ENCODE measurements at regions not wholly inside any gene's neighbourhood (a gene's known extent, or its start where the extent isn't known, plus 50 kb on each side); places are given as distances from the start of the nearest gene placed in this dataset.
A peak's percentile ranks its signal among the peaks of the same experiment; 100 is the strongest.

DNA sequence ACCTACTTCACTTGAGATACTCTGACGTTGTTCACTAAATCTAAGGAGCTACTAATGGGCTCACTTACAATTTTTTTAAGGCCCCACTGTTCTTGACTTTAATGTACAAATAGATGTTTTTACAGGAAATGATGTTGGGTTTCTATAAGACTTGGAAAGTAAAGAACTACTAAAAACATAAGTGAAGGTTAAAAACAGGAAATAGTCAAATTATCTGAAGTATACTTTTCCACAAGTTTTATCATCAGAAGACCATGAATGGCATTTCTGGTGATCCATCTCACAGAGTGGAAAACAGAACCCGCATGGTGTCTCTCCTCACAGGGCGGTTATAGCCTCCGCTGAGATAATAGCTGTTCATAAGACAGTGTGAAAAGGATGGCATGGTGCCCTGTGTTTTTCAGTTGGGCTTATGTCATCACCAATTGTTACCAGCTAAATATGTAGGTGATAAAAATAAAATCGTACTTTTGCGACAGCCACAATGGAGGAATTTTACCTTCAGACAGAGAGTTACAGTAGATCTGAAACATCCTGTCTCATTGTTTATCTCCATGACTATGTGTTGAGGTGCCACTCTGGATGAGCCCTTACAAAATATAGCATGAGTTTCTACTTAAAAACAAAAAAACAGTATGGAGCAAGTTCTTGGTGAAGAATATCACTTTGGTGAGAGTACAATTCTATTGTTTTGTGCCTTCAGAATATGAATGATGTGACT is 462.4 kb downstream of the RAP2B start:
- peak; percentile 65 for DNase-seq (ENCODE audit: low read depth, low spot score)
- no peak for TF ChIP-seq FOS (IDR thresholded peaks at IDR 0.05; ENCODE audit: borderline replicate concordance, insufficient read depth, low read length)
- no peak for TF ChIP-seq POLR2AphosphoS5 (IDR thresholded peaks at IDR 0.05; ENCODE audit: insufficient read depth, low read depth, low read length)
- no peak for TF ChIP-seq GATA2 (IDR thresholded peaks at IDR 0.05; ENCODE audit: insufficient read depth, insufficient read length, low read depth, low read length)
- TF ChIP-seq EZH2 (IDR thresholded peaks at IDR 0.05; ENCODE audit: borderline replicate concordance, low read depth, low read length, severe bottlenecking) = no peak
- TF ChIP-seq, protein P1, sequence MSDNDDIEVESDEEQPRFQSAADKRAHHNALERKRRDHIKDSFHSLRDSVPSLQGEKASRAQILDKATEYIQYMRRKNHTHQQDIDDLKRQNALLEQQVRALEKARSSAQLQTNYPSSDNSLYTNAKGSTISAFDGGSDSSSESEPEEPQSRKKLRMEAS (IDR thresholded peaks at IDR 0.05; ENCODE audit: insufficient read depth, insufficient read length) = no peak
- no peak for TF ChIP-seq JUN (IDR thresholded peaks at IDR 0.05; ENCODE audit: borderline replicate concordance, insufficient read depth, insufficient read length, low read depth)
- no peak for TF ChIP-seq MYC (IDR thresholded peaks at IDR 0.05; ENCODE audit: low read depth, low read length)
- TF ChIP-seq, protein P2, sequence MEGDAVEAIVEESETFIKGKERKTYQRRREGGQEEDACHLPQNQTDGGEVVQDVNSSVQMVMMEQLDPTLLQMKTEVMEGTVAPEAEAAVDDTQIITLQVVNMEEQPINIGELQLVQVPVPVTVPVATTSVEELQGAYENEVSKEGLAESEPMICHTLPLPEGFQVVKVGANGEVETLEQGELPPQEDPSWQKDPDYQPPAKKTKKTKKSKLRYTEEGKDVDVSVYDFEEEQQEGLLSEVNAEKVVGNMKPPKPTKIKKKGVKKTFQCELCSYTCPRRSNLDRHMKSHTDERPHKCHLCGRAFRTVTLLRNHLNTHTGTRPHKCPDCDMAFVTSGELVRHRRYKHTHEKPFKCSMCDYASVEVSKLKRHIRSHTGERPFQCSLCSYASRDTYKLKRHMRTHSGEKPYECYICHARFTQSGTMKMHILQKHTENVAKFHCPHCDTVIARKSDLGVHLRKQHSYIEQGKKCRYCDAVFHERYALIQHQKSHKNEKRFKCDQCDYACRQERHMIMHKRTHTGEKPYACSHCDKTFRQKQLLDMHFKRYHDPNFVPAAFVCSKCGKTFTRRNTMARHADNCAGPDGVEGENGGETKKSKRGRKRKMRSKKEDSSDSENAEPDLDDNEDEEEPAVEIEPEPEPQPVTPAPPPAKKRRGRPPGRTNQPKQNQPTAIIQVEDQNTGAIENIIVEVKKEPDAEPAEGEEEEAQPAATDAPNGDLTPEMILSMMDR (IDR thresholded peaks at IDR 0.05; ENCODE audit: extremely low read depth in 1 of 2, insufficient read depth in 1 of 2, low read depth in 1 of 2, low read length in 2 of 2) = no peak
- no peak for TF ChIP-seq POLR2A (IDR thresholded peaks at IDR 0.05; ENCODE audit: low read depth, low read length)
- Histone ChIP-seq H3K4me1 (ENCODE audit: control insufficient read depth, extremely low read depth, insufficient read depth, low read length) (peaks cover 60% of the 10 kb centered on the region), H3K9me3 (replicated peaks; ENCODE audit: control insufficient read depth, insufficient read depth, low read length) (no peaks in the 10 kb centered on the region), H3K9ac (replicated peaks; ENCODE audit: extremely low read depth, insufficient read depth, low read length) (no peak overlapping the region), H3K36me3 (ENCODE audit: control insufficient read depth in 2 of 2, extremely low read depth in 1 of 2, insufficient read depth in 2 of 2, low read length in 2 of 2) (no peaks in the 10 kb centered on the region), H3K79me2 (ENCODE audit: control insufficient read depth, insufficient read depth, low read length) (no peaks in the 10 kb centered on the region), H3K27me3 (ENCODE audit: control insufficient read depth in 2 of 2, insufficient read depth in 2 of 2, low read length in 2 of 2) (no peaks in the 10 kb centered on the region), H2AFZ (ENCODE audit: low read depth, low read length) (peak overlapping the region; percentile 50), H3K9me1 (replicated peaks; ENCODE audit: control insufficient read depth, extremely low read depth, insufficient read depth, low read length) (no peaks in the 10 kb centered on the region), H3K4me2 (ENCODE audit: insufficient read depth, low read length) (peak overlapping the region; percentile 33), H3K4me3 (replicated peaks in 1 of 3; ENCODE audit: insufficient read depth in 1 of 3, low read depth in 1 of 3, low read length in 3 of 3) (no peak overlapping the region), H4K20me1 (replicated peaks; ENCODE audit: control insufficient read depth, extremely low read depth, insufficient read depth, low read length) (no peaks in the 10 kb centered on the region), H3K27ac (ENCODE audit: insufficient read depth, low read depth, low read length) (peak overlapping the region; percentile 43)
- dilution Hi-C loops (cut with MboI; ENCODE audit: extremely low pct_ligation_motif_present, low sequenced_read_pairs) (no loop called here), intact Hi-C loops (cut with micrococcal nuclease) (loop anchor here (10.0 kb wide), 1 partner anchor 140 kb away; no protein-coding TSS in a partner anchor)
- no TSS peak for BruUV-seq (replicated peaks)
- POLR2A ChIA-PET = no interaction called here
- no peak for FAIRE-seq
- CTCF ChIA-PET = interaction anchor here (1.0 to 1.5 kb wide), 5 partner anchors 10 to 459 kb away, joined by 3 to 5 read pairs (median 4); no protein-coding TSS in a partner anchor
